SU-DHL-6 (cell line): ENCODE measurements at regions not wholly inside any gene's neighbourhood (a gene's known extent, or its start where the extent isn't known, plus 50 kb on each side); places are given as distances from the start of the nearest gene placed in this dataset.

Source experiments
- CTCF ChIP-seq: fragments of 200-600 bp; sonication (generic); IDR thresholded peaks from one replicate; pipeline ENCODE4 v1.5.1; 2017; ENCODE audit warnings: antibody characterized with exemption, mild to moderate bottlenecking, low read length, moderate library complexity; ENCODE audit not compliant: insufficient read depth, poor library complexity, severe bottlenecking
- EZH2phosphoT487 ChIP-seq: fragments of 200-600 bp; sonication (generic), shearing (Covaris generic); conservative IDR thresholded peaks from 2 replicates; pipeline ENCODE4 v1.6.1; 2018; ENCODE audit warnings: mild to moderate bottlenecking, antibody characterized with exemption, low read length, moderate library complexity, mixed read lengths

- no peak for TF ChIP-seq CTCF
- TF ChIP-seq EZH2phosphoT487, result no peak
These were observed 117.6 kb downstream of the ICE1 start for GRCh38 chr5:5540065-5540464.
